ENCODE measurements at regions not wholly inside any gene's neighbourhood (a gene's known extent, or its start where the extent isn't known, plus 50 kb on each side); places are given as distances from the start of the nearest gene placed in this dataset.

DNA sequence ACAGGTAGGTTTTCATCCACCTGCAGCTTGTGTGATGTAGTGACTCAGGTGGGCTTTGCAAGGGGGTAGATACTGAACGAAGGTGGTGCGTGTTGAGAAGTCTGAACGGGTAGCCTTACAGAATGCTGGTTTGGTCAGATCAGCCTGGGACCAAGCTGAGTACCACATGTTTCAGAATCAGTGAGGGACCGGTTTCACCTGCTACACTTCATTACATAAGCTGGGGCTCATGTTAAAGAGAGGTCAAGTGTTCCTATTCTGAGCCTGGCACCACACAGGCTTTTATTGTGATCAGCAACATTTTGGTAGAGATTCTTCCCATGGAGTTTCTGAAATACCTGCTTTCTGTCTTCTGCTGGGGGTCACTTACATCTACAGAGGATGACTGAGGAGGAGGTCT, 207.4 kb upstream of the EEF2KMT start:
- TF ChIP-seq, protein P1, sequence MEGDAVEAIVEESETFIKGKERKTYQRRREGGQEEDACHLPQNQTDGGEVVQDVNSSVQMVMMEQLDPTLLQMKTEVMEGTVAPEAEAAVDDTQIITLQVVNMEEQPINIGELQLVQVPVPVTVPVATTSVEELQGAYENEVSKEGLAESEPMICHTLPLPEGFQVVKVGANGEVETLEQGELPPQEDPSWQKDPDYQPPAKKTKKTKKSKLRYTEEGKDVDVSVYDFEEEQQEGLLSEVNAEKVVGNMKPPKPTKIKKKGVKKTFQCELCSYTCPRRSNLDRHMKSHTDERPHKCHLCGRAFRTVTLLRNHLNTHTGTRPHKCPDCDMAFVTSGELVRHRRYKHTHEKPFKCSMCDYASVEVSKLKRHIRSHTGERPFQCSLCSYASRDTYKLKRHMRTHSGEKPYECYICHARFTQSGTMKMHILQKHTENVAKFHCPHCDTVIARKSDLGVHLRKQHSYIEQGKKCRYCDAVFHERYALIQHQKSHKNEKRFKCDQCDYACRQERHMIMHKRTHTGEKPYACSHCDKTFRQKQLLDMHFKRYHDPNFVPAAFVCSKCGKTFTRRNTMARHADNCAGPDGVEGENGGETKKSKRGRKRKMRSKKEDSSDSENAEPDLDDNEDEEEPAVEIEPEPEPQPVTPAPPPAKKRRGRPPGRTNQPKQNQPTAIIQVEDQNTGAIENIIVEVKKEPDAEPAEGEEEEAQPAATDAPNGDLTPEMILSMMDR (IDR thresholded peaks at IDR 0.05): no peak
- TF ChIP-seq POLR2A (IDR thresholded peaks at IDR 0.05): no peak
- TF ChIP-seq POLR2AphosphoS5 (IDR thresholded peaks at IDR 0.05): no peak
